DOHH2 (cell line): ENCODE measurements at regions not wholly inside any gene's neighbourhood (a gene's known extent, or its start where the extent isn't known, plus 50 kb on each side); places are given as distances from the start of the nearest gene placed in this dataset.

Experiments
- H3F3A ChIP-seq: fragments of 200-600 bp; sonication (generic), shearing (Covaris generic); 2 replicates; pipeline ENCODE4 v1.6.0; 2016; ENCODE audit warnings: antibody characterized with exemption, mild to moderate bottlenecking; ENCODE audit not compliant: control insufficient read depth, insufficient read depth
- H3K27ac ChIP-seq: fragments of 200-600 bp; sonication (generic); 2 replicates; pipeline ENCODE4 v1.5.1; 2014; ENCODE audit warnings: low read depth, mild to moderate bottlenecking, low read length, moderate library complexity
- H3K27me3 ChIP-seq: fragments of 200-600 bp; sonication (generic); 2 replicates; pipeline ENCODE4 v1.6.1; 2014; ENCODE audit warnings: mild to moderate bottlenecking, low read length, mixed read lengths; ENCODE audit not compliant: control insufficient read depth
- H3K36me3 ChIP-seq: fragments of 200-600 bp; sonication (generic); 2 replicates; pipeline ENCODE4 v1.6.1; 2014; ENCODE audit warnings: mild to moderate bottlenecking, low read length, moderate library complexity, mixed read lengths; ENCODE audit not compliant: control insufficient read depth
- H3K4me1 ChIP-seq: fragments of 200-600 bp; sonication (generic); 2 replicates; pipeline ENCODE4 v1.6.1; 2014; ENCODE audit warnings: mild to moderate bottlenecking, low read length, mixed read lengths; ENCODE audit not compliant: control insufficient read depth
- H3K4me2 ChIP-seq: fragments of 200-600 bp; sonication (generic); 2 replicates; pipeline ENCODE4 v1.6.0; 2014; ENCODE audit warnings: mild to moderate bottlenecking, low read length, moderate library complexity
- H3K4me3 ChIP-seq: fragments of 200-600 bp; sonication (generic); 2 replicates; pipeline ENCODE4 v1.5.1; 2014; ENCODE audit warnings: mild to moderate bottlenecking, low read length, mixed read lengths
- H3K79me2 ChIP-seq: fragments of 200-600 bp; sonication (generic); 2 replicates; pipeline ENCODE4 v1.6.1; 2014; ENCODE audit warnings: mild to moderate bottlenecking, low read length, mixed read lengths; ENCODE audit not compliant: control insufficient read depth
- H3K9me2 ChIP-seq: fragments of 200-600 bp; sonication (generic); replicated peaks from 2 replicates; pipeline ENCODE4 v1.6.1; 2014; ENCODE audit warnings: mild to moderate bottlenecking, low read length, mixed read lengths; ENCODE audit not compliant: control insufficient read depth
- H3K9me3 ChIP-seq: fragments of 200-600 bp; sonication (generic); 2 replicates; pipeline ENCODE4 v1.6.1; 2014; ENCODE audit warnings: antibody characterized with exemption, low read length, mixed read lengths; ENCODE audit not compliant: control insufficient read depth, insufficient read depth
- H4K20me1 ChIP-seq: fragments of 200-600 bp; sonication (generic); 2 replicates; pipeline ENCODE4 v1.6.0; 2014; ENCODE audit warnings: low read depth, mild to moderate bottlenecking, antibody characterized with exemption, low read length, moderate library complexity; ENCODE audit not compliant: control insufficient read depth, insufficient read depth
- CTCF ChIP-seq: fragments of 200-600 bp; sonication (generic); IDR thresholded peaks from one replicate; pipeline ENCODE4 v1.5.1; 2014; ENCODE audit warnings: antibody characterized with exemption, mild to moderate bottlenecking, low read depth, low read length; ENCODE audit not compliant: poor library complexity, severe bottlenecking
- EZH2phosphoT487 ChIP-seq: fragments of 200-600 bp; sonication (generic); IDR thresholded peaks from 2 replicates; pipeline ENCODE4 v1.6.1; 2017; ENCODE audit warnings: borderline replicate concordance, mild to moderate bottlenecking, antibody characterized with exemption, low read length, moderate library complexity, mixed read lengths

GRCh38 chr11:45563171-45563570, 102.3 kb downstream of the CHST1 start:
- TF ChIP-seq CTCF (no peak), EZH2phosphoT487 (no peak)
- Histone ChIP-seq H3F3A (no peaks in the 10 kb centered on the region), H3K36me3 (no peaks in the 10 kb centered on the region), H3K9me3 (no peaks in the 10 kb centered on the region), H3K27ac (no peak overlapping the region), H4K20me1 (no peaks in the 10 kb centered on the region), H3K9me2 (no peaks in the 10 kb centered on the region), H3K4me1 (no peaks in the 10 kb centered on the region), H3K4me2 (no peak overlapping the region), H3K4me3 (no peak overlapping the region), H3K27me3 (no peaks in the 10 kb centered on the region), H3K79me2 (no peaks in the 10 kb centered on the region)

GRCh38 chr11:45560913-45561281, 104.5 kb downstream of the CHST1 start:
- no peaks in the 10 kb centered on the region for H3K36me3 ChIP-seq
- H3K4me2 ChIP-seq = no peak overlapping the region
- H3K4me3 ChIP-seq = no peak overlapping the region
- no peaks in the 10 kb centered on the region for H3K79me2 ChIP-seq
- TF ChIP-seq EZH2phosphoT487 (no peak), CTCF (no peak)
- no peaks in the 10 kb centered on the region for H3K27me3 ChIP-seq
- H4K20me1 ChIP-seq = no peaks in the 10 kb centered on the region
- no peaks in the 10 kb centered on the region for H3K9me3 ChIP-seq
- no peaks in the 10 kb centered on the region for H3K4me1 ChIP-seq
- H3F3A ChIP-seq = no peaks in the 10 kb centered on the region
- H3K9me2 ChIP-seq = no peaks in the 10 kb centered on the region
- H3K27ac ChIP-seq = no peak overlapping the region

GRCh38 chr11:45560155-45560912, 105.1 kb downstream of the CHST1 start:
- Histone ChIP-seq H3K27me3 (no peaks in the 10 kb centered on the region), H3K9me2 (no peaks in the 10 kb centered on the region), H4K20me1 (no peaks in the 10 kb centered on the region), H3K4me2 (no peak overlapping the region), H3K27ac (no peak overlapping the region), H3F3A (no peaks in the 10 kb centered on the region), H3K9me3 (no peaks in the 10 kb centered on the region), H3K4me3 (no peak overlapping the region), H3K79me2 (no peaks in the 10 kb centered on the region), H3K36me3 (no peaks in the 10 kb centered on the region), H3K4me1 (no peaks in the 10 kb centered on the region)
- TF ChIP-seq EZH2phosphoT487 = no peak
- TF ChIP-seq CTCF = no peak
